Stimulated activated CD8-positive, alpha-beta memory T cell treated with anti-CD3 and anti-CD28 coated beads, Interleukin-12 subunit alpha, Interleukin-12 subunit beta, amount 100 ng/mL, for 24 hours (primary cell): ENCODE measurements at regions not wholly inside any gene's neighbourhood (a gene's known extent, or its start where the extent isn't known, plus 50 kb on each side); places are given as distances from the start of the nearest gene placed in this dataset.
"Not testable (repeated sequence)": the region's sequence is repeated elsewhere in the genome, so short reads cannot be mapped to it uniquely, and the experiment has no call there.

ENCODE experiments used
- DNase-seq: peaks from one replicate; pipeline ENCODE4 v3.0.0-alpha.2; 2020; ENCODE audit errors: extremely low read depth

GRCh38 chr5:126002222-126002897, 420.8 kb upstream of the GRAMD2B start:
- DNase-seq = no peak

- DNase-seq = no peak
Observed at GRCh38 chr5:126003309-126003708, 419.9 kb upstream of the GRAMD2B start.

GRCh38 chr5:126004636-126005035, 418.6 kb upstream of the GRAMD2B start:
- DNase-seq = no peak

- no peak for DNase-seq
Observed at GRCh38 chr5:126007841-126008240, 415.4 kb upstream of the GRAMD2B start.

GRCh38 chr5:126009566-126009965, 413.6 kb upstream of the GRAMD2B start:
- no peak for DNase-seq

GRCh38 chr5:126011526-126011925, 411.7 kb upstream of the GRAMD2B start:
- not testable (repeated sequence) for DNase-seq

GRCh38 chr5:126014676-126015075, 408.5 kb upstream of the GRAMD2B start:
- DNase-seq = no peak

- no peak for DNase-seq
Observed at GRCh38 chr5:126015235-126016181, 407.7 kb upstream of the GRAMD2B start.

- DNase-seq = no peak
Observed at GRCh38 chr5:126016256-126016655, 407.0 kb upstream of the GRAMD2B start.

GRCh38 chr5:126017096-126017495, 406.1 kb upstream of the GRAMD2B start:
- DNase-seq = no peak

GRCh38 chr5:126020770-126021169, 402.4 kb upstream of the GRAMD2B start:
- no peak for DNase-seq

GRCh38 chr5:126023994-126024441, 399.2 kb upstream of the GRAMD2B start:
- no peak for DNase-seq

GRCh38 chr5:126027149-126027548, 396.1 kb upstream of the GRAMD2B start:
- DNase-seq = no peak

GRCh38 chr5:126027652-126028051, 395.6 kb upstream of the GRAMD2B start:
- no peak for DNase-seq

- no peak for DNase-seq
Observed at GRCh38 chr5:126028336-126028735, 394.9 kb upstream of the GRAMD2B start.

GRCh38 chr5:126029282-126029681, 393.9 kb upstream of the GRAMD2B start:
- not testable (repeated sequence) for DNase-seq

GRCh38 chr5:126030698-126031097, 392.5 kb upstream of the GRAMD2B start:
- no peak for DNase-seq

GRCh38 chr5:126031989-126032716, 391.1 kb upstream of the GRAMD2B start:
- DNase-seq = no peak

GRCh38 chr5:126043688-126044087, 379.5 kb upstream of the GRAMD2B start:
- no peak for DNase-seq

- DNase-seq = no peak
Observed at GRCh38 chr5:126044111-126044668, 379.0 kb upstream of the GRAMD2B start.

- DNase-seq = no peak
Observed at GRCh38 chr5:126044931-126045565, 378.2 kb upstream of the GRAMD2B start.
